ENCODE measurements at regions not wholly inside any gene's neighbourhood (a gene's known extent, or its start where the extent isn't known, plus 50 kb on each side); places are given as distances from the start of the nearest gene placed in this dataset.

DNA sequence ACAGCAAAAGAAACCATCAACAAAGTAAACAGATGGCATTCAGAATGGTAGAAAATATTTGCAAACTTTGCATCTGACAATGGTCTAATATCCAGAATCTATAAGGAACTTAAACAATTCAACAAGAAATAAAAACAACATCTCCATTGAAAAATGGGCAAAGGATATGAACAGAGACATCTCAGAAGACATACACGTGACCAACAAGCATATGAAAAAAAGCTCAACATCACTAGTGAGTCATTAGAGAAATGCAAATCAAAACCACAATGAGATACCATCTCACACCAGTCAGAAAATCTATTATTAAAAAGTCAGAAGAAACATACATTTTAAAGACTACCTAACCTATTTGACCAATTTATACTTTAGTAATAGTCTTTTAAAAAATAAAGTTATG, 571.3 kb upstream of the NRG3 start:
- Mint-ChIP-seq H3K9me3 (ENCODE audit: unreplicated experiment) (peaks cover 17% of the 10 kb centered on the region), H3K27ac (ENCODE audit: unreplicated experiment) (no peak overlapping the region), H3K36me3 (ENCODE audit: insufficient read depth, unreplicated experiment) (no peaks in the 10 kb centered on the region), H3K4me3 (ENCODE audit: unreplicated experiment) (no peak overlapping the region), H3K4me1 (ENCODE audit: low read depth, unreplicated experiment) (no peaks in the 10 kb centered on the region), H3K27me3 (ENCODE audit: insufficient read depth, unreplicated experiment) (no peaks in the 10 kb centered on the region)
- Histone ChIP-seq H3K36me3 (ENCODE audit: control insufficient read depth, insufficient read depth, low read length) (no peaks in the 10 kb centered on the region), H3K9me3 (no peaks in the 10 kb centered on the region), H3K4me1 (no peaks in the 10 kb centered on the region), H3K27me3 (replicated peaks; ENCODE audit: control insufficient read depth, insufficient read depth, low read length) (no peaks in the 10 kb centered on the region), H3K4me3 (ENCODE audit: low read depth, low read length) (no peak overlapping the region)
- ChIA-PET CTCF (no interaction called here), POLR2A (no interaction called here)
- TF ChIP-seq, protein P1, sequence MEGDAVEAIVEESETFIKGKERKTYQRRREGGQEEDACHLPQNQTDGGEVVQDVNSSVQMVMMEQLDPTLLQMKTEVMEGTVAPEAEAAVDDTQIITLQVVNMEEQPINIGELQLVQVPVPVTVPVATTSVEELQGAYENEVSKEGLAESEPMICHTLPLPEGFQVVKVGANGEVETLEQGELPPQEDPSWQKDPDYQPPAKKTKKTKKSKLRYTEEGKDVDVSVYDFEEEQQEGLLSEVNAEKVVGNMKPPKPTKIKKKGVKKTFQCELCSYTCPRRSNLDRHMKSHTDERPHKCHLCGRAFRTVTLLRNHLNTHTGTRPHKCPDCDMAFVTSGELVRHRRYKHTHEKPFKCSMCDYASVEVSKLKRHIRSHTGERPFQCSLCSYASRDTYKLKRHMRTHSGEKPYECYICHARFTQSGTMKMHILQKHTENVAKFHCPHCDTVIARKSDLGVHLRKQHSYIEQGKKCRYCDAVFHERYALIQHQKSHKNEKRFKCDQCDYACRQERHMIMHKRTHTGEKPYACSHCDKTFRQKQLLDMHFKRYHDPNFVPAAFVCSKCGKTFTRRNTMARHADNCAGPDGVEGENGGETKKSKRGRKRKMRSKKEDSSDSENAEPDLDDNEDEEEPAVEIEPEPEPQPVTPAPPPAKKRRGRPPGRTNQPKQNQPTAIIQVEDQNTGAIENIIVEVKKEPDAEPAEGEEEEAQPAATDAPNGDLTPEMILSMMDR (IDR thresholded peaks at IDR 0.05; ENCODE audit: insufficient read depth in 1 of 2, low read depth in 1 of 2, low read length in 1 of 2, severe bottlenecking in 1 of 2, unreplicated experiment in 1 of 2): no peak
- intact Hi-C loops (cut with micrococcal nuclease; ENCODE audit: unreplicated experiment): no loop called here
- DNase-seq: no peak
- no TSS peak for BruUV-seq (replicated peaks)

DNA sequence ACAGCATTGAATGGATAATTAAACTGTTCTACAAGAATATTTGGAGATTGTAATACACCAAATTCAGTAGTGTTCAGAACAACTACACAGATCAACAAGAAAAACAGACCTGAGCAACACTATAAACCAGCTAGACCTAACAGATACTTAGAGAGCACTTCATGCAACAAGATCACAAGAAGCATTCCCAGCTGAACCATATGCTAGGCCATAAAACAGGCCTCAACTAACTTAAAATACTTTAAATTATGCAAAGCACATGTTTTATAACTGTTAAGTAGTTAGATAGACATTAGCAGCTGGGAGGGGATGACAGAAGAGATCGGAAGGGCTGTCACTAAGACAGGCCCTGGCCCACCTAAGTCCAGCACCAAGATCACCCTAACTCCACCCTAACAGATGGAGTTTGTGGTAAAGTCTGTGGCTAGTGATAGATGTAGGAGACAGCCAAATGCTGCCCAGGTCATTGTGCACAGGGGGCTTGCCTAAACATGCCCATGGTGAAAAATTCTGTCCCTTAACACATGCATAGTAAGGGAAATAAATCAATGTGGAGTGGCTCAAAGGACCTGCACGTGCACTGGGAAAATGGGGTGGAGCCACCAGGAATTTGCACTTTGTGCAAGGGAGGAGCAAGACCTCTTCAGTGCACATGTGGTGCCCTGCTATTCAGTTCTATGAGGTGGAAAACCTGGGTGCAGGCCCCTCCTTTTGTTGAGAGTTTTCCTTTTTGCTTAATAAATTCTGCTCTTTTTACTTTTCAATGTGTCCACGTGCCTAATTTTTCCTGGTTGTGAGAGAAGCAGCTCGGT, 567.8 kb upstream of the NRG3 start:
- BruUV-seq (replicated peaks): no TSS peak
- CTCF ChIA-PET: no interaction called here

DNA sequence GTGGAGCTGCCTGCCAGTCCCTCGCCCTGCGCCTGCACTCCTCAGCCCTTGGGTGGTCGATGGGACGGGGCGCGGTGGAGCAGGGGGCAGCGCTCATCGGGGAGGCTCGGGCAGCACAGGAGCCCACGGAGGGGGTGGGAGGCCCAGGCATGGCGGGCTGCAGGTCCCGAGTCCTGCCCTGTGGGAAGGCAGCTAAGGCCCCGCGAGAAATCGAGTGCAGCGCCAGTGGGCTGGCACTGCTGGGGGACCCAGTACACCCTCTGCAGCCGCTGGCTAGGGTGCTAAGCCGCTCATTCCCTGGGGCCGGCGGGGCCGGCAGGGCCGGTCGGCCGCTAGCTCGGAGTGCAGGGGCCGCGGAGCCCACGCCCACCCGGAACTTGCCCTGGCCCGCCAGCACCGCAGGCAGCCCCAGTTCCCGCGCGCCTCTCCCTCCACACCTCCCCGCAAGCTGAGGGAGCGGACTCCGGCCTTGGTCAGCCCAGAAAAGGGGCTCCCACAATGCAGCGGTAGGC, 565.9 kb upstream of the NRG3 start:
- Histone ChIP-seq H3K4me1 (no peaks in the 10 kb centered on the region), H3K36me3 (ENCODE audit: control insufficient read depth, insufficient read depth, low read length) (no peaks in the 10 kb centered on the region), H3K9me3 (no peaks in the 10 kb centered on the region), H3K27me3 (replicated peaks; ENCODE audit: control insufficient read depth, insufficient read depth, low read length) (no peaks in the 10 kb centered on the region), H3K4me3 (ENCODE audit: low read depth, low read length) (no peak overlapping the region)
- BruUV-seq (replicated peaks): no TSS peak
- intact Hi-C loops (cut with micrococcal nuclease; ENCODE audit: unreplicated experiment): no loop called here
- no peak for DNase-seq
- peaks cover 17% of the 10 kb centered on the region for H3K9me3 Mint-ChIP-seq (ENCODE audit: unreplicated experiment)
- TF ChIP-seq, protein P1 (IDR thresholded peaks at IDR 0.05; ENCODE audit: insufficient read depth in 1 of 2, low read depth in 1 of 2, low read length in 1 of 2, severe bottlenecking in 1 of 2, unreplicated experiment in 1 of 2): no peak
- H3K36me3 Mint-ChIP-seq (ENCODE audit: insufficient read depth, unreplicated experiment): no peaks in the 10 kb centered on the region
- ChIA-PET CTCF (no interaction called here), POLR2A (no interaction called here)
- H3K27ac Mint-ChIP-seq (ENCODE audit: unreplicated experiment): no peak overlapping the region
- H3K27me3 Mint-ChIP-seq (ENCODE audit: insufficient read depth, unreplicated experiment): no peaks in the 10 kb centered on the region
- H3K4me3 Mint-ChIP-seq (ENCODE audit: unreplicated experiment): no peak overlapping the region
- no peaks in the 10 kb centered on the region for H3K4me1 Mint-ChIP-seq (ENCODE audit: low read depth, unreplicated experiment)

More for the DNA sequence above, 567.8 kb upstream of the NRG3 start:
- Histone ChIP-seq H3K36me3 (ENCODE audit: control insufficient read depth, insufficient read depth, low read length) (no peaks in the 10 kb centered on the region), H3K4me3 (ENCODE audit: low read depth, low read length) (no peak overlapping the region), H3K4me1 (no peaks in the 10 kb centered on the region), H3K9me3 (no peaks in the 10 kb centered on the region), H3K27me3 (replicated peaks; ENCODE audit: control insufficient read depth, insufficient read depth, low read length) (no peaks in the 10 kb centered on the region)
- no peaks in the 10 kb centered on the region for H3K27me3 Mint-ChIP-seq (ENCODE audit: insufficient read depth, unreplicated experiment)
- H3K27ac Mint-ChIP-seq (ENCODE audit: unreplicated experiment): no peak overlapping the region
- no peak for DNase-seq
- no peaks in the 10 kb centered on the region for H3K36me3 Mint-ChIP-seq (ENCODE audit: insufficient read depth, unreplicated experiment)
- H3K9me3 Mint-ChIP-seq (ENCODE audit: unreplicated experiment): peaks cover 17% of the 10 kb centered on the region
- no peaks in the 10 kb centered on the region for H3K4me1 Mint-ChIP-seq (ENCODE audit: low read depth, unreplicated experiment)
- intact Hi-C loops (cut with micrococcal nuclease; ENCODE audit: unreplicated experiment): no loop called here
- no peak overlapping the region for H3K4me3 Mint-ChIP-seq (ENCODE audit: unreplicated experiment)
- TF ChIP-seq, protein P1 (IDR thresholded peaks at IDR 0.05; ENCODE audit: insufficient read depth in 1 of 2, low read depth in 1 of 2, low read length in 1 of 2, severe bottlenecking in 1 of 2, unreplicated experiment in 1 of 2): no peak
- POLR2A ChIA-PET: no interaction called here
